IMR-90 (cell line): ENCODE measurements at regions not wholly inside any gene's neighbourhood (a gene's known extent, or its start where the extent isn't known, plus 50 kb on each side); places are given as distances from the start of the nearest gene placed in this dataset.

ENCODE experiments used
- ATAC-seq: fragments of 200-7000 bp; cut with Tn5 transposase; 2 replicates; pipeline ENCODE4 v1.9.1; 2020; ENCODE audit warnings: low read depth, mild to moderate bottlenecking, moderate library complexity
- BruUV-seq: library from RNA; stranded (reverse); fragments of 400-500 nt; replicated peaks from 2 replicates; lab custom pipeline; 2021; lab: Mats Ljungman, UMichigan
- CTCF ChIA-PET: fragments of 300-600 bp; formaldehyde crosslinking; extraction: SDS; loops from one replicate; lab custom pipeline; 2021; ENCODE audit warnings: antibody characterized with exemption; lab: Yijun Ruan, JAX
- POLR2A ChIA-PET: fragments of 300-600 bp; sonication (Branson Sonifier 250); formaldehyde crosslinking; loops from one replicate; lab custom pipeline; 2022; ENCODE audit warnings: antibody characterized with exemption; ENCODE audit not compliant: unreplicated experiment; lab: Charles Lee
- DNase-seq: peaks from one replicate; pipeline ENCODE4 v3.0.0; 2013
- H2AFZ ChIP-seq: replicated peaks from 2 replicates; pipeline ENCODE3; 2013; ENCODE audit warnings: low read length, mild to moderate bottlenecking; ENCODE audit not compliant: poor library complexity
- H2AK5ac ChIP-seq: 2 replicates; pipeline ENCODE4 v1.6.1; 2013; ENCODE audit warnings: low read depth, low read length, inconsistent platforms
- H2AK9ac ChIP-seq: replicated peaks from 2 replicates; pipeline ENCODE3; 2013; ENCODE audit warnings: mild to moderate bottlenecking, low read depth, low read length, moderate library complexity; ENCODE audit not compliant: poor library complexity
- H2BK120ac ChIP-seq: 2 replicates; pipeline ENCODE4 v1.6.1; 2013; ENCODE audit warnings: low read depth, low read length, inconsistent platforms
- H2BK15ac ChIP-seq: 3 replicates; pipeline ENCODE4 v1.6.1; 2013; ENCODE audit warnings: low read depth, low read length, inconsistent platforms
- H2BK20ac ChIP-seq: 2 replicates; pipeline ENCODE4 v1.6.1; 2013; ENCODE audit warnings: low read depth, mild to moderate bottlenecking, inconsistent platforms, low read length, moderate library complexity
- H2BK5ac ChIP-seq: 2 replicates; pipeline ENCODE4 v1.6.1; 2013; ENCODE audit warnings: mild to moderate bottlenecking, low read depth, low read length, inconsistent platforms; ENCODE audit not compliant: poor library complexity, severe bottlenecking
- H3K14ac ChIP-seq: replicated peaks from 2 replicates; pipeline ENCODE4 v1.6.1; 2013; ENCODE audit warnings: low read depth, low read length, inconsistent platforms
- H3K18ac ChIP-seq: 2 replicates; pipeline ENCODE4 v1.6.1; 2013; ENCODE audit warnings: low read depth, low read length, control low read depth
- H3K23ac ChIP-seq: 2 replicates; pipeline ENCODE4 v1.6.1; 2013; ENCODE audit warnings: low read depth, low read length, inconsistent platforms
- H3K27ac ChIP-seq: 2 replicates; pipeline ENCODE4 v1.5.1; 2013; ENCODE audit warnings: mild to moderate bottlenecking, control low read depth, low read length; ENCODE audit not compliant: insufficient read depth
- H3K27me3 ChIP-seq: 2 replicates; pipeline ENCODE4 v1.6.1; 2013; ENCODE audit warnings: low read length; ENCODE audit not compliant: control insufficient read depth, insufficient read depth
- H3K36me3 ChIP-seq: 2 replicates; pipeline ENCODE4 v1.6.1; 2013; ENCODE audit warnings: low read length, mixed read lengths; ENCODE audit not compliant: control insufficient read depth, insufficient read depth
- H3K4ac ChIP-seq: 2 replicates; pipeline ENCODE4 v1.6.1; 2013; ENCODE audit warnings: low read depth, low read length, inconsistent platforms
- H3K4me1 ChIP-seq: 2 replicates; pipeline ENCODE4 v1.6.1; 2013; ENCODE audit warnings: low read length, mixed read lengths; ENCODE audit not compliant: control insufficient read depth, insufficient read depth
- H3K4me2 ChIP-seq: 2 replicates; pipeline ENCODE4 v1.6.1; 2013; ENCODE audit warnings: low read depth, mild to moderate bottlenecking, control low read depth, low read length, moderate library complexity
- H3K4me3 ChIP-seq: 2 replicates; pipeline ENCODE4 v1.5.1; 2013; ENCODE audit warnings: low read depth, mild to moderate bottlenecking, control low read depth, low read length, moderate library complexity; ENCODE audit not compliant: insufficient read depth
- H3K56ac ChIP-seq: 2 replicates; pipeline ENCODE4 v1.6.1; 2013; ENCODE audit warnings: low read length, inconsistent platforms; ENCODE audit not compliant: insufficient read depth; ENCODE audit errors: extremely low read depth
- H3K79me1 ChIP-seq, 2 experiments: 2 replicates each; pipeline ENCODE4 v1.6.1; 2013; ENCODE audit warnings: low read length in 2 of 2, inconsistent platforms in 1 of 2, low read depth in 1 of 2
- H3K9ac ChIP-seq: 2 replicates; pipeline ENCODE4 v1.6.1; 2013; ENCODE audit warnings: low read depth, low read length, control low read depth
- H3K9me1 ChIP-seq: 2 replicates; pipeline ENCODE4 v1.6.1; 2013; ENCODE audit warnings: low read length, inconsistent platforms; ENCODE audit not compliant: insufficient read depth
- H3K9me3 ChIP-seq: 2 replicates; pipeline ENCODE4 v1.6.1; 2013; ENCODE audit warnings: low read length; ENCODE audit not compliant: control insufficient read depth, insufficient read depth
- H4K20me1 ChIP-seq: 2 replicates; pipeline ENCODE4 v1.6.1; 2013; ENCODE audit warnings: low read length, inconsistent platforms; ENCODE audit not compliant: insufficient read depth
- H4K5ac ChIP-seq: 2 replicates; pipeline ENCODE4 v1.6.1; 2013; ENCODE audit warnings: mild to moderate bottlenecking, low read depth, low read length, control low read depth
- H4K8ac ChIP-seq, 2 experiments: 2 replicates each; pipeline ENCODE4 v1.6.1; 2013; ENCODE audit warnings: low read depth in 2 of 2, low read length in 2 of 2, control low read depth in 1 of 2, inconsistent platforms in 1 of 2
- H4K91ac ChIP-seq: 2 replicates; pipeline ENCODE4 v1.6.1; 2013; ENCODE audit warnings: low read depth, low read length, inconsistent platforms; ENCODE audit not compliant: insufficient read depth
- BHLHE40 ChIP-seq: fragments of 150-350 bp; IDR thresholded peaks from 2 replicates; pipeline ENCODE4 v1.6.1; 2016; ENCODE audit warnings: mild to moderate bottlenecking, low read depth, low read length
- CEBPB ChIP-seq: IDR thresholded peaks from 2 replicates; pipeline ENCODE4 v1.6.1; 2012; ENCODE audit warnings: low read depth, low read length, improper control_type of control experiment
- CHD1 ChIP-seq: IDR thresholded peaks from 2 replicates; pipeline ENCODE4 v1.6.1; 2012; ENCODE audit warnings: low read depth, low read length, improper control_type of control experiment
- MAFK ChIP-seq: IDR thresholded peaks from 2 replicates; pipeline ENCODE4 v1.6.1; 2012; ENCODE audit warnings: low read depth, low read length, improper control_type of control experiment
- MAZ ChIP-seq: IDR thresholded peaks from 2 replicates; pipeline ENCODE4 v1.6.1; 2012; ENCODE audit warnings: low read depth, mild to moderate bottlenecking, low read length, improper control_type of control experiment, moderate library complexity, borderline replicate concordance
- MXI1 ChIP-seq: IDR thresholded peaks from 2 replicates; pipeline ENCODE4 v1.6.1; 2012; ENCODE audit warnings: low read depth, mild to moderate bottlenecking, low read length, moderate library complexity, borderline replicate concordance
- NFE2L2 ChIP-seq: fragments of 150-350 bp; IDR thresholded peaks from 2 replicates; pipeline ENCODE4 v1.6.1; 2016; ENCODE audit warnings: low read depth, mild to moderate bottlenecking, low read length
- POLR2A ChIP-seq: IDR thresholded peaks from 2 replicates; pipeline ENCODE4 v1.6.1; 2012; ENCODE audit warnings: mild to moderate bottlenecking, low read depth, low read length
- RAD21 ChIP-seq: IDR thresholded peaks from 2 replicates; pipeline ENCODE4 v1.6.1; 2012; ENCODE audit warnings: low read length, improper control_type of control experiment
- RCOR1 ChIP-seq: IDR thresholded peaks from 2 replicates; pipeline ENCODE4 v1.6.1; 2012; ENCODE audit warnings: mild to moderate bottlenecking, low read length, improper control_type of control experiment; ENCODE audit not compliant: insufficient replicate concordance
- RFX5 ChIP-seq: IDR thresholded peaks from 2 replicates; pipeline ENCODE4 v1.8.0; 2012; ENCODE audit warnings: low read depth, mild to moderate bottlenecking, low read length, moderate library complexity
- SMC3 ChIP-seq: fragments of 150-350 bp; IDR thresholded peaks from 2 replicates; pipeline ENCODE4 v1.6.1; 2016; ENCODE audit warnings: low read depth, mild to moderate bottlenecking, antibody characterized with exemption, low read length, moderate library complexity
- USF2 ChIP-seq: fragments of 150-350 bp; IDR thresholded peaks from 2 replicates; pipeline ENCODE4 v1.6.1; 2017; ENCODE audit warnings: mild to moderate bottlenecking, antibody characterized with exemption, low read length, low read depth
- WGBS, 2 experiments: methylation state at CpG; one replicate each; pipeline versions ENCODE4 v1.1.5 to v1.1.7; 2013; ENCODE audit warnings: missing lambda C conversion rate in 2 of 2; ENCODE audit not compliant: insufficient read length in 1 of 2; ENCODE audit errors: extremely low coverage in 2 of 2; 5-methylcytosine and 5-hydroxymethylcytosine counted together
- dilution Hi-C: fragments of 300-500 bp; cut with HindIII; formaldehyde crosslinking; loops from one replicate; pipeline ENCODE4 v1.14.3; 2018; ENCODE audit warnings: low sequenced_read_pairs; ENCODE audit not compliant: unreplicated experiment
- in situ Hi-C: fragments of 300-500 bp; cut with MboI; formaldehyde crosslinking; loops from 3 replicates; pipeline ENCODE4 v1.14.3; 2019; ENCODE audit warnings: low sequenced_read_pairs, inconsistent platforms, mixed read lengths
- intact Hi-C: fragments of 100-400 bp; cut with micrococcal nuclease; formaldehyde crosslinking; loops from 2 replicates; pipeline ENCODE4 v1.10.0; 2022

DNA sequence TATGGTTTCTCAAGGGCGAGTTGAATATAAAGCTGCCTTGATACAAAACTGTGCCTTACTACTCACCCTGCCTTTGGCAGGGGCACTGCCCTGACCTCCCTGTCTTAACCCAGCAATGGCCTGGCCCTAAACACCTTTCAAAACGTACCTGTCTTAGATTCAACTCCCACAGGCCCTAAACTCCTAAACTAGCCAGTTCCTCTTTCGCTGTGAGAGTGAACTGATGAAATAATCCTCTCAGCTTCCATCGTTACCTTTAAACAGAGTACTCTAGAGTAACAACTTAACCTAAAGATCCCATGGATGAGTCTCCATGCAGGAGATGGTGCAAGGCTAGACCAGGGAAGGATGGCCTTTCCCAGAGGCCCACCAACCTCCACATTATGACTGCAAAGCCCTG, 133.0 kb upstream of the THBS1 start:
- Histone ChIP-seq H3K27ac (no peak overlapping the region), H3K56ac (no peak overlapping the region), H2AK9ac (no peak overlapping the region), H2BK120ac (no peak overlapping the region), H3K9ac (no peak overlapping the region), H4K20me1 (no peaks in the 10 kb centered on the region), H3K4ac (no peak overlapping the region), H3K4me3 (no peak overlapping the region), H3K9me3 (no peaks in the 10 kb centered on the region), H4K5ac (no peak overlapping the region), H2BK15ac (no peak overlapping the region), H3K36me3 (no peaks in the 10 kb centered on the region), H2BK5ac (no peak overlapping the region), H3K23ac (no peak overlapping the region), H3K14ac (no peak overlapping the region), H2AK5ac (no peak overlapping the region), H3K4me1 (peaks cover 2% of the 10 kb centered on the region; the same call in 1 of the 2 replicates), H4K91ac (no peak overlapping the region), H3K27me3 (no peaks in the 10 kb centered on the region), H3K79me1 (no peaks in the 10 kb centered on the region), H3K18ac (no peak overlapping the region), H4K8ac (no peak overlapping the region), H2AFZ (no peak overlapping the region), H3K4me2 (no peak overlapping the region), H2BK20ac (no peak overlapping the region), H3K9me1 (no peaks in the 10 kb centered on the region)
- dilution Hi-C loops = no loop called here
- DNase-seq = no peak
- no peak for TF ChIP-seq CEBPB
- no peak for TF ChIP-seq NFE2L2
- no peak for TF ChIP-seq RAD21
- TF ChIP-seq CHD1 = no peak
- no peak for TF ChIP-seq RFX5
- TF ChIP-seq MXI1 = no peak
- no peak for TF ChIP-seq RCOR1
- TF ChIP-seq USF2 = no peak
- TF ChIP-seq POLR2A = no peak
- no peak for TF ChIP-seq BHLHE40
- TF ChIP-seq MAZ = no peak
- no peak for TF ChIP-seq MAFK
- TF ChIP-seq SMC3 = no peak
- in situ Hi-C loops = no loop called here
- intact Hi-C loops = no loop called here
- ATAC-seq = no peak
- no TSS peak for BruUV-seq
- POLR2A ChIA-PET = no interaction called here
- no CpG with 5 or more reads among the region's 4 CpGs for WGBS, 2 experiments
- CTCF ChIA-PET = no interaction called here
